Kidney glomerular epithelial cell (primary cell): ENCODE measurements at regions not wholly inside any gene's neighbourhood (a gene's known extent, or its start where the extent isn't known, plus 50 kb on each side); places are given as distances from the start of the nearest gene placed in this dataset.
A peak's percentile ranks its signal among the peaks of the same experiment; 100 is the strongest.
"Not testable (repeated sequence)": the region's sequence is repeated elsewhere in the genome, so short reads cannot be mapped to it uniquely, and the experiment has no call there.

Experiments used
- DNase-seq: peaks from one replicate; lab custom pipeline; 2025; lab: John Stamatoyannopoulos, UW

DNA sequence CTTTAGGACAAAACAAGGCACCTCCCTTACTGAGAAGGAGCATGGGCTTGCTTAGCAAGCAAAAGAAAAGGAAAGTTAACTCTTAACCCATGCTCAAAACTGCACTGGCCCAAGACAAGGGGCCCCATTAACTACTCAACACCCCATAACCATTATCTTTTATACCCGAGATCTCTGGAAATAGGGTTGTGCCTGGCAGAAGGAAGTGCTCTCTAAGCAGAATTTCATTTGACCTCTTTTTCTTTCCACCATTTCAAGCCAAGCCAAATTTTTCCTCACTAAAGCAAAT lies 167.2 kb downstream of the RASEF start:
- no peak for DNase-seq

DNA sequence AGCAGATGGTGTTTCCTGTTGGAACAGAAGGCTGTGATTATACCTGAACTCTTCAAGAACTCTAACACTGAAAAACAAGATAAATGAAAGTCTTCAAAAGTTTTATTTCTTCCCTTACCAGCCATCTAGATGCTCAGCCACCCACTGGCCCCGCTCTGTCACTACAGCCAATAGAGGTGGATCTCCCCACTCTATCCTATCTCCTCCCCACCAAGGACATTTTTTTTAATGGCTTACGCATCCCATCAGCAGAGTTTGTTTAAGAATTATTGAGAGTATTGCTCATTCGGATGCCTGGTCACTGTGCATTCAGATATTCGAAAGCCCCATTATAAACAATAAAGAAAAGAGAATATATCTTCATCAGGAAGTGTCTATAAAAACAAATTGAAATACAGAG lies 159.4 kb downstream of the RASEF start:
- no peak for DNase-seq

DNA sequence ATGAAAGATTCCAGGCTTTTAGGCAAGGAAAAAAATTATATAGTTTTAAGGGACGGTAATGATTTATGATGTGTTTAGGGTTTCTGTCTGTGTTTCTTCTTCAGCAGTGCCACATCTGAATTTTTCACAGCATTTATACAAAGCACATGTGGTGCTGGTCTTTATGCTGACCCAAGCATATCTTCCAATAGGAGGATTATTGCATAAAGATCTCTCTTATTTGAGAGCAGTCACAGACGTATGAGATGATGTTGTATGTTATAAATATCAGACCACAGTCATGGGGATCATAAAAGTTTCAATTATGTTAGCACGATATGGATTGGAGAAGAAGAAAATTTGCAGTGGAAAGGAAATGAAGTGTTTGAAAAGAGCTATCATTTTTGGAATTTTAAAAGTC lies 150.9 kb downstream of the RASEF start:
- no peak for DNase-seq

DNA sequence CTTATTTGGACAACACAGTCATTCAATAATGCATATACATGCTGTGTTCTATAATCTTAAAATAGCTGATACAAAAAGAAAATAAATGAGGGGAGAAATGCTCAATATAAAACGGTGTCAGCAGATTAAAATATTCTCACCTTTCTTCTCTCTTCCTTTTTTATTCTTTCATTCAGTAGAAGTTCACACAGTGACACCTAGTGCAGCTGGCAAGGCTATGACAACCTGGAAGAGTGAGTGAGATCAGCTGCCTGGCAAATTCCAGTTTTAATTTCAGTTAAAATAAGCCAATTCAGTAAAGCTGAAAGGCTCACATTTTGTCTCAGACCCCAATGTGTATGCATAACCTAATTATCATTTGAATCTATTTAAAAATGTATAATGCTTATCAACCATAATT lies 150.3 kb downstream of the RASEF start:
- no peak for DNase-seq

DNA sequence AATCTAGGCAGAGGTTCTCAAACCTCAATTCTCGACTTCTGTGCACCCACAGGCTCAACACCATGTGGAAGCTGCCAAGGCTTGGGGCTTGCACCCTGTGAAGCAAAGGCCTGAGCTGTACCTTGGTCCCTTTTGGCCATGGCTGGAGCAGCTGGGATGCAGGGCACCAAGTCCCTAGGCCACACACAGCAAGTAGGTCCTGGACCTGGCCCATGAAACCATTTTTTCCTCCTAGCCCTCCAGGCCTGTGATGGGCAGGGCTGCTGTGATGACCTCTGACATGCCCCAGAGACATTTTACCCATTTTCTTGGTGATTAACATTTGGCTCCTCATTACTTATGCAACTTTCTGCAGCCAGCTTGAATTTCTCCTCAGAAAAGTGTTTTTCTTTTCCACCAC lies 146.7 kb downstream of the RASEF start:
- not testable (repeated sequence) for DNase-seq

DNA sequence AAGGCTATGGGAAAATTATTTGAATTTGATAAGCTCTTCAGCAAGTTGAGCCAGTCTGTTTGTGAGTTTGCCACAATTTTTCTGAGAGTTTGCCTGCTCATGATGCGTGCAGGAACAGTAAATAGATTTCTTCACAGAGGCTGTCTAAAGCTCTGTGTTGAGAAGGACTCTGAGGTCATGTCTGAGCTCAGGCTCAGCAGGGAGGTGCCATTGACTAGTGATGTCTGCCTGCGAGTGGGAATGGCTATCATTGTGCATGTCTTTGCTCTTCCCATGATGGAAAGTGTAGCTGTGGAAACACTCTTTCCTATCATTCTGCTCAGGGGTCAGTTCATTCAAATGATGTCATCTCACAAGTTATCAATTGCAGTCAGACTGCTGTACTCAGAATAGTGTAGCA lies 142.8 kb downstream of the RASEF start:
- DNase-seq: no peak

DNA sequence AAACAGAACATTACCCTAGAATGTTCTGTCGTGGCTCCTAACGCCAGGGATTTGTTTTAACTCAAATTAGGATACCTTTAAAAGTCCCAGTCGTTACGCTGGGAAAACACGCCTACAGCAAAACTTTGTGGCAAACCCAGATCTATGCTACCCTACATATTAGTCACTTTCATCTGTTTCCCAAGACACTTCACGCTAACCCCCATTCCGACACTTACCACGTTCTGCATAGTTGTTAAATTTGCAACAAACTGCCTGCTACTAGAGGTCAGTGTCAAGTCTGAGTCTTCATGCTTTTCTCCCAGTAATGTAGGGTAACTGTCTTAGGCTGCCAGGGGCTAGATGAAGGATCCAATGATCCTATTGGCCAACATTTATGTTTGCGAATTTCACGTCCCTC lies 140.3 kb downstream of the RASEF start:
- DNase-seq: no peak

DNA sequence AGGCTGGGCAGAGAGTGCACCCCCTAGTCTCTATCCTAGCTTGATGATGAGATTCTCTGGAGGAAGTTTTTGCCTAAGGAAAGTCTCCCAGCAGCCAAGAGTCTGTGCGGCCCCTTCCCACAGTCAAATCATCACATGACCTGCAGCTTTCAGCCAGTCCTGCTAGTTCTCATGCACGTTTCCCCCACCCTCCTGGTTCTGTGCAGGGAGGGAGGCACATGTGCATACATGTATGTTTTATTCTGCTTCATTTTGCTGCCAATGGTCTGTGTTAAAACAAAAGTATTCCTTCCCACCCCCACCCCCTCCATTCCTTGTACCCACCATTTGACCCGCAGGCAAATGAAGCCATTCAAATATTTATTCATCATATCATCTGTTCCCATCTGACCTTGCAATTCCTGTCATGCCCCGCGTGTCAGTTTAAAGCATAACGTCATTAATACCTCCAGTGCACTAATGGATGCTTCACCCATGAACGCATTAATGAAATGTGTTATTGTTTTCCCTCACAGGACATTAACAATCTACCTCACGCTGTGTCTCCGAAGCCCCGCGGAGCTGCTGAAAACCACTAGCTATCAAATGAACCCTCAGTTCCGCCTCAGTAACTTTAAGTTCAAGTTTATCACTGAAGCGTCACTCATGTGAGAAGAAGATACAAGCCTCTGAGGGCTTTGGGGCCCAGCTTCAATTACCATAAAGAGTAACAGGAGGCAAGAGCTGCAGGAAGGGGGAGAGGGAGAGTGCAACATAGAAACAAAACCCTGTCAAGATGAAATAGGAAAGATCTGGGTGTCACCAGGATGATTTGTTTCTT lies 139.6 kb downstream of the RASEF start:
- DNase-seq: peak; percentile 87

DNA sequence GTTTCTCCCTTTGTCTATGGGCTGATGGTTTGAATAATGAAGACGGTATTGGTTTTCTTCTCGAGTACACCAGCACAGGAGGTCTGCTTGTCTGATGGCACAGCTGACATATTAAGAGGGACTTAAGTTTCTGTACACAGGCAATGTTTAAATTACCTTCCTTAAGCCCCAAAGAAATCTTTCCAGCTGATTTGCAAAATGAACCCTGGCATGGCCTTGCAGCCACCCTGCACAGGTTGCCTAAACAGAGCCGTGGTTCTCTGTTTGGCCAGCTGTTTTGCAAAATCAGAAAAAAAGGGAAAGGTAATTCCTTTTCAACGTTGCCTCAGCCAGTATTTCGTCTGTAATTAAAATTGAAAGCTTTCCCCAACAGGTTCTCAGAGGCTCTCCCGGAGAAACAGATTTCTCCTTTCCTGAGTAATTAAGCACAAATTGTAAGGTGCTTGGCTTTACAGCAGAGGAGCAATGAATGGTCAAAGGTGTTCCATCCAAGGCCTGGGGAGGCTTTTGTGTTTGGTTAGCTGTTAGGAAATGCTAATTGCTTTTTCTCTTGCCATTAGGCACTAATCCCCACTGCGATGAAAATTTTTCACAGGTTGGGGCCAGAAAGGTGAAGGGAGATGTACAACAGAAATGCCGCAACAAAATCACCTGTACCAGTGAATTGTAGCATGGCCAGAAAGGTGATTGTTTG lies 138.9 kb downstream of the RASEF start:
- no peak for DNase-seq
